IMR-90 (cell line): ENCODE measurements at regions not wholly inside any gene's neighbourhood (a gene's known extent, or its start where the extent isn't known, plus 50 kb on each side); places are given as distances from the start of the nearest gene placed in this dataset.

Experiments used
- ATAC-seq: fragments of 200-7000 bp; cut with Tn5 transposase; 2 replicates; pipeline ENCODE4 v1.9.1; 2020; ENCODE audit warnings: low read depth, mild to moderate bottlenecking, moderate library complexity
- BruUV-seq: library from RNA; stranded (reverse); fragments of 400-500 nt; replicated peaks from 2 replicates; lab custom pipeline; 2021; lab: Mats Ljungman, UMichigan
- CTCF ChIA-PET: fragments of 300-600 bp; formaldehyde crosslinking; extraction: SDS; loops from one replicate; lab custom pipeline; 2021; ENCODE audit warnings: antibody characterized with exemption; lab: Yijun Ruan, JAX
- POLR2A ChIA-PET: fragments of 300-600 bp; sonication (Branson Sonifier 250); formaldehyde crosslinking; loops from one replicate; lab custom pipeline; 2022; ENCODE audit warnings: antibody characterized with exemption; ENCODE audit not compliant: unreplicated experiment; lab: Charles Lee
- DNase-seq: peaks from one replicate; pipeline ENCODE4 v3.0.0; 2013
- H2AFZ ChIP-seq: replicated peaks from 2 replicates; pipeline ENCODE3; 2013; ENCODE audit warnings: low read length, mild to moderate bottlenecking; ENCODE audit not compliant: poor library complexity
- H2AK5ac ChIP-seq: 2 replicates; pipeline ENCODE4 v1.6.1; 2013; ENCODE audit warnings: low read depth, low read length, inconsistent platforms
- H2AK9ac ChIP-seq: replicated peaks from 2 replicates; pipeline ENCODE3; 2013; ENCODE audit warnings: mild to moderate bottlenecking, low read depth, low read length, moderate library complexity; ENCODE audit not compliant: poor library complexity
- H2BK120ac ChIP-seq: 2 replicates; pipeline ENCODE4 v1.6.1; 2013; ENCODE audit warnings: low read depth, low read length, inconsistent platforms
- H2BK15ac ChIP-seq: 3 replicates; pipeline ENCODE4 v1.6.1; 2013; ENCODE audit warnings: low read depth, low read length, inconsistent platforms
- H2BK20ac ChIP-seq: 2 replicates; pipeline ENCODE4 v1.6.1; 2013; ENCODE audit warnings: low read depth, mild to moderate bottlenecking, inconsistent platforms, low read length, moderate library complexity
- H2BK5ac ChIP-seq: 2 replicates; pipeline ENCODE4 v1.6.1; 2013; ENCODE audit warnings: mild to moderate bottlenecking, low read depth, low read length, inconsistent platforms; ENCODE audit not compliant: poor library complexity, severe bottlenecking
- H3K14ac ChIP-seq: replicated peaks from 2 replicates; pipeline ENCODE4 v1.6.1; 2013; ENCODE audit warnings: low read depth, low read length, inconsistent platforms
- H3K18ac ChIP-seq: 2 replicates; pipeline ENCODE4 v1.6.1; 2013; ENCODE audit warnings: low read depth, low read length, control low read depth
- H3K23ac ChIP-seq: 2 replicates; pipeline ENCODE4 v1.6.1; 2013; ENCODE audit warnings: low read depth, low read length, inconsistent platforms
- H3K27ac ChIP-seq: 2 replicates; pipeline ENCODE4 v1.5.1; 2013; ENCODE audit warnings: mild to moderate bottlenecking, control low read depth, low read length; ENCODE audit not compliant: insufficient read depth
- H3K27me3 ChIP-seq: 2 replicates; pipeline ENCODE4 v1.6.1; 2013; ENCODE audit warnings: low read length; ENCODE audit not compliant: control insufficient read depth, insufficient read depth
- H3K36me3 ChIP-seq: 2 replicates; pipeline ENCODE4 v1.6.1; 2013; ENCODE audit warnings: low read length, mixed read lengths; ENCODE audit not compliant: control insufficient read depth, insufficient read depth
- H3K4ac ChIP-seq: 2 replicates; pipeline ENCODE4 v1.6.1; 2013; ENCODE audit warnings: low read depth, low read length, inconsistent platforms
- H3K4me1 ChIP-seq: 2 replicates; pipeline ENCODE4 v1.6.1; 2013; ENCODE audit warnings: low read length, mixed read lengths; ENCODE audit not compliant: control insufficient read depth, insufficient read depth
- H3K4me2 ChIP-seq: 2 replicates; pipeline ENCODE4 v1.6.1; 2013; ENCODE audit warnings: low read depth, mild to moderate bottlenecking, control low read depth, low read length, moderate library complexity
- H3K4me3 ChIP-seq: 2 replicates; pipeline ENCODE4 v1.5.1; 2013; ENCODE audit warnings: low read depth, mild to moderate bottlenecking, control low read depth, low read length, moderate library complexity; ENCODE audit not compliant: insufficient read depth
- H3K56ac ChIP-seq: 2 replicates; pipeline ENCODE4 v1.6.1; 2013; ENCODE audit warnings: low read length, inconsistent platforms; ENCODE audit not compliant: insufficient read depth; ENCODE audit errors: extremely low read depth
- H3K79me1 ChIP-seq, 2 experiments: 2 replicates each; pipeline ENCODE4 v1.6.1; 2013; ENCODE audit warnings: low read length in 2 of 2, inconsistent platforms in 1 of 2, low read depth in 1 of 2
- H3K9ac ChIP-seq: 2 replicates; pipeline ENCODE4 v1.6.1; 2013; ENCODE audit warnings: low read depth, low read length, control low read depth
- H3K9me1 ChIP-seq: 2 replicates; pipeline ENCODE4 v1.6.1; 2013; ENCODE audit warnings: low read length, inconsistent platforms; ENCODE audit not compliant: insufficient read depth
- H3K9me3 ChIP-seq: 2 replicates; pipeline ENCODE4 v1.6.1; 2013; ENCODE audit warnings: low read length; ENCODE audit not compliant: control insufficient read depth, insufficient read depth
- H4K20me1 ChIP-seq: 2 replicates; pipeline ENCODE4 v1.6.1; 2013; ENCODE audit warnings: low read length, inconsistent platforms; ENCODE audit not compliant: insufficient read depth
- H4K5ac ChIP-seq: 2 replicates; pipeline ENCODE4 v1.6.1; 2013; ENCODE audit warnings: mild to moderate bottlenecking, low read depth, low read length, control low read depth
- H4K8ac ChIP-seq, 2 experiments: 2 replicates each; pipeline ENCODE4 v1.6.1; 2013; ENCODE audit warnings: low read depth in 2 of 2, low read length in 2 of 2, control low read depth in 1 of 2, inconsistent platforms in 1 of 2
- H4K91ac ChIP-seq: 2 replicates; pipeline ENCODE4 v1.6.1; 2013; ENCODE audit warnings: low read depth, low read length, inconsistent platforms; ENCODE audit not compliant: insufficient read depth
- ELK1 ChIP-seq: fragments of 150-350 bp; IDR thresholded peaks from 2 replicates; pipeline ENCODE4 v1.6.1; 2016; ENCODE audit warnings: low read depth, mild to moderate bottlenecking, low read length, moderate library complexity, borderline replicate concordance
- FOS ChIP-seq: fragments of 150-350 bp; IDR thresholded peaks from 2 replicates; pipeline ENCODE4 v1.6.1; 2016; ENCODE audit warnings: low read depth, low read length
- MAFK ChIP-seq: IDR thresholded peaks from 2 replicates; pipeline ENCODE4 v1.6.1; 2012; ENCODE audit warnings: low read depth, low read length, improper control_type of control experiment
- MAZ ChIP-seq: IDR thresholded peaks from 2 replicates; pipeline ENCODE4 v1.6.1; 2012; ENCODE audit warnings: low read depth, mild to moderate bottlenecking, low read length, improper control_type of control experiment, moderate library complexity, borderline replicate concordance
- POLR2A ChIP-seq: IDR thresholded peaks from 2 replicates; pipeline ENCODE4 v1.6.1; 2012; ENCODE audit warnings: mild to moderate bottlenecking, low read depth, low read length
- RAD21 ChIP-seq: IDR thresholded peaks from 2 replicates; pipeline ENCODE4 v1.6.1; 2012; ENCODE audit warnings: low read length, improper control_type of control experiment
- RCOR1 ChIP-seq: IDR thresholded peaks from 2 replicates; pipeline ENCODE4 v1.6.1; 2012; ENCODE audit warnings: mild to moderate bottlenecking, low read length, improper control_type of control experiment; ENCODE audit not compliant: insufficient replicate concordance
- USF2 ChIP-seq: fragments of 150-350 bp; IDR thresholded peaks from 2 replicates; pipeline ENCODE4 v1.6.1; 2017; ENCODE audit warnings: mild to moderate bottlenecking, antibody characterized with exemption, low read length, low read depth
- WGBS, 2 experiments: methylation state at CpG; one replicate each; pipeline versions ENCODE4 v1.1.5 to v1.1.7; 2013; ENCODE audit warnings: missing lambda C conversion rate in 2 of 2; ENCODE audit not compliant: insufficient read length in 1 of 2; ENCODE audit errors: extremely low coverage in 2 of 2; 5-methylcytosine and 5-hydroxymethylcytosine counted together
- dilution Hi-C: fragments of 300-500 bp; cut with HindIII; formaldehyde crosslinking; loops from one replicate; pipeline ENCODE4 v1.14.3; 2018; ENCODE audit warnings: low sequenced_read_pairs; ENCODE audit not compliant: unreplicated experiment
- in situ Hi-C: fragments of 300-500 bp; cut with MboI; formaldehyde crosslinking; loops from 3 replicates; pipeline ENCODE4 v1.14.3; 2019; ENCODE audit warnings: low sequenced_read_pairs, inconsistent platforms, mixed read lengths
- intact Hi-C: fragments of 100-400 bp; cut with micrococcal nuclease; formaldehyde crosslinking; loops from 2 replicates; pipeline ENCODE4 v1.10.0; 2022

GRCh38 chr4:58766763-58767162 is 1656.6 kb upstream of the IGFBP7 start:
- ChIA-PET POLR2A (no interaction called here), CTCF (interaction anchor here (0.7 kb wide), 1 partner anchor 78 kb away, joined by 4 read pairs; no protein-coding TSS in a partner anchor)
- H3K4ac ChIP-seq, result no peak overlapping the region
- H3K4me3 ChIP-seq, result no peak overlapping the region
- H4K91ac ChIP-seq, result no peak overlapping the region
- H3K9me3 ChIP-seq, result no peaks in the 10 kb centered on the region
- no peak for ATAC-seq
- H3K36me3 ChIP-seq, result no peaks in the 10 kb centered on the region
- H2BK20ac ChIP-seq, result no peak overlapping the region
- no peak for DNase-seq
- H3K27me3 ChIP-seq, result no peaks in the 10 kb centered on the region
- TF ChIP-seq MAZ (no peak), ELK1 (no peak), FOS (no peak), RCOR1 (no peak), RAD21 (no peak), USF2 (no peak), POLR2A (no peak), MAFK (no peak)
- H3K18ac ChIP-seq, result no peak overlapping the region
- intact Hi-C loops (no loop called here), in situ Hi-C loops (no loop called here), dilution Hi-C loops (no loop called here)
- no peak overlapping the region for H2AK9ac ChIP-seq
- no peak overlapping the region for H3K9ac ChIP-seq
- no peak overlapping the region for H3K56ac ChIP-seq
- H2BK120ac ChIP-seq, result no peak overlapping the region
- WGBS, 2 experiments, result no CpG with 5 or more reads among the region's 2 CpGs
- H3K4me2 ChIP-seq, result no peak overlapping the region
- no peak overlapping the region for H4K5ac ChIP-seq
- no peak overlapping the region for H3K14ac ChIP-seq
- H4K20me1 ChIP-seq, result no peaks in the 10 kb centered on the region
- no peak overlapping the region for H2AFZ ChIP-seq
- BruUV-seq, result no TSS peak
- H4K8ac ChIP-seq, result no peak overlapping the region
- no peak overlapping the region for H2BK5ac ChIP-seq
- no peak overlapping the region for H3K23ac ChIP-seq
- no peaks in the 10 kb centered on the region for H3K4me1 ChIP-seq
- no peak overlapping the region for H2AK5ac ChIP-seq
- no peaks in the 10 kb centered on the region for H3K9me1 ChIP-seq
- no peaks in the 10 kb centered on the region for H3K79me1 ChIP-seq
- H3K27ac ChIP-seq, result no peak overlapping the region
- H2BK15ac ChIP-seq, result no peak overlapping the region
